ENCODE measurements at regions not wholly inside any gene's neighbourhood (a gene's known extent, or its start where the extent isn't known, plus 50 kb on each side); places are given as distances from the start of the nearest gene placed in this dataset.
"Not testable (repeated sequence)": the region's sequence is repeated elsewhere in the genome, so short reads cannot be mapped to it uniquely, and the experiment has no call there.

GRCh38 chr6:27139756-27140579 lies 107.5 kb upstream of the PRSS16 start:
- DNase-seq (ENCODE audit: low spot score), result no peak
- TF ChIP-seq CTCF (IDR thresholded peaks at IDR 0.05), result no peak
- peak; percentile 29 for ATAC-seq (ENCODE audit: low FRiP score)

- DNase-seq (ENCODE audit: low spot score), result no peak
- no peak for ATAC-seq (ENCODE audit: low FRiP score)
These were observed 106.4 kb upstream of the PRSS16 start for GRCh38 chr6:27140999-27141528.

GRCh38 chr6:27141529-27142015 lies 105.9 kb upstream of the PRSS16 start:
- ATAC-seq (ENCODE audit: low FRiP score), result no peak
- no peak for DNase-seq (ENCODE audit: low spot score)
- no peak for TF ChIP-seq CTCF (IDR thresholded peaks at IDR 0.05)

More at GRCh38 chr6:27140999-27141528, 106.4 kb upstream of the PRSS16 start:
- no peak for TF ChIP-seq CTCF (IDR thresholded peaks at IDR 0.05)

GRCh38 chr6:27143020-27143388 lies 104.5 kb upstream of the PRSS16 start:
- ATAC-seq (ENCODE audit: low FRiP score); DNase-seq (ENCODE audit: low spot score): not testable (repeated sequence)

- no peak for TF ChIP-seq CTCF (IDR thresholded peaks at IDR 0.05)
- ATAC-seq (ENCODE audit: low FRiP score) (no peak), DNase-seq (ENCODE audit: low spot score) (no peak)
These were observed 104.0 kb upstream of the PRSS16 start for GRCh38 chr6:27143474-27144026.

GRCh38 chr6:27144740-27145079 lies 102.8 kb upstream of the PRSS16 start:
- ATAC-seq (ENCODE audit: low FRiP score) (no peak), DNase-seq (ENCODE audit: low spot score) (no peak)
- TF ChIP-seq CTCF (IDR thresholded peaks at IDR 0.05), result no peak

GRCh38 chr6:27145731-27146455 lies 101.6 kb upstream of the PRSS16 start:
- DNase-seq (ENCODE audit: low spot score) (no peak), ATAC-seq (ENCODE audit: low FRiP score) (peak; percentile 59)
- no peak for TF ChIP-seq CTCF (IDR thresholded peaks at IDR 0.05)

GRCh38 chr6:27146456-27146705 lies 101.1 kb upstream of the PRSS16 start:
- ATAC-seq (ENCODE audit: low FRiP score); DNase-seq (ENCODE audit: low spot score): not testable (repeated sequence)
